ENCODE measurements at regions not wholly inside any gene's neighbourhood (a gene's known extent, or its start where the extent isn't known, plus 50 kb on each side); places are given as distances from the start of the nearest gene placed in this dataset.

DNA sequence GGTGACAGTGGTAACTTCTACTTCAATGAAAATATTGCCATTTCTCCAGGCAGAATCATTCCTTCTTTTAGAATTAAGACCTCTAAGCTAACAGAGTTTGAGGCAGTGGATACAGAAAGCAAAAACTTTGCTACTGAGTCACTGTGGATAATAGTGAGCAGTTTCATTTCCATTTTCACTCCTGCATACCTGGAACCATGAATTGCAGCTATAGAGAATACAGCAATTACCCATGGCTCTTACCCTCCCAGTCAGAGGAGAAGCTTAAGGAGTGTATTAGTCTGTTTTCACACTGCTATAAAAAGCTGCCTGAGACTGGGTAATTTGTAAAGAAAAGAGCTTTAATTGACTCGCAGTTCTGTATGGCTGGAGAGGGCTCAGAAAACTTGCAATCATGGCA, 531.4 kb upstream of the CNTNAP5 start:
- H3K27ac ChIP-seq (ENCODE audit: low read length), result peak overlapping the region; percentile 51
- peaks cover 5% of the 10 kb centered on the region; the same call in 1 of the 2 replicates for H3K4me1 ChIP-seq (ENCODE audit: low read length)
- no peak overlapping the region for H3K9ac ChIP-seq (ENCODE audit: low read length)
- H2AFZ ChIP-seq (ENCODE audit: low read length), result peak overlapping the region; percentile 19; the same call in 1 of the 2 replicates
- no peaks in the 10 kb centered on the region for H4K20me1 ChIP-seq (ENCODE audit: insufficient read depth, low read length)
- no peaks in the 10 kb centered on the region for H3K9me2 ChIP-seq (replicated peaks; ENCODE audit: insufficient read depth, low read length)
- H3K4me2 ChIP-seq (ENCODE audit: low read depth, low read length), result peak overlapping the region; percentile 48
- H3K79me2 ChIP-seq (ENCODE audit: low read length), result no peaks in the 10 kb centered on the region
- H3K27me3 ChIP-seq (replicated peaks; ENCODE audit: insufficient read depth, low read length), result no peaks in the 10 kb centered on the region
- H3K4me3 ChIP-seq (ENCODE audit: low read length), result peak overlapping the region; percentile 19; the same call in 1 of the 2 replicates
- peaks cover 15% of the 10 kb centered on the region for H3F3A ChIP-seq (ENCODE audit: insufficient read depth, low read length)
- no peaks in the 10 kb centered on the region for H3K9me3 ChIP-seq (replicated peaks; ENCODE audit: insufficient read depth, low read length)
- TF ChIP-seq, protein P1, sequence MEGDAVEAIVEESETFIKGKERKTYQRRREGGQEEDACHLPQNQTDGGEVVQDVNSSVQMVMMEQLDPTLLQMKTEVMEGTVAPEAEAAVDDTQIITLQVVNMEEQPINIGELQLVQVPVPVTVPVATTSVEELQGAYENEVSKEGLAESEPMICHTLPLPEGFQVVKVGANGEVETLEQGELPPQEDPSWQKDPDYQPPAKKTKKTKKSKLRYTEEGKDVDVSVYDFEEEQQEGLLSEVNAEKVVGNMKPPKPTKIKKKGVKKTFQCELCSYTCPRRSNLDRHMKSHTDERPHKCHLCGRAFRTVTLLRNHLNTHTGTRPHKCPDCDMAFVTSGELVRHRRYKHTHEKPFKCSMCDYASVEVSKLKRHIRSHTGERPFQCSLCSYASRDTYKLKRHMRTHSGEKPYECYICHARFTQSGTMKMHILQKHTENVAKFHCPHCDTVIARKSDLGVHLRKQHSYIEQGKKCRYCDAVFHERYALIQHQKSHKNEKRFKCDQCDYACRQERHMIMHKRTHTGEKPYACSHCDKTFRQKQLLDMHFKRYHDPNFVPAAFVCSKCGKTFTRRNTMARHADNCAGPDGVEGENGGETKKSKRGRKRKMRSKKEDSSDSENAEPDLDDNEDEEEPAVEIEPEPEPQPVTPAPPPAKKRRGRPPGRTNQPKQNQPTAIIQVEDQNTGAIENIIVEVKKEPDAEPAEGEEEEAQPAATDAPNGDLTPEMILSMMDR (IDR thresholded peaks at IDR 0.05; ENCODE audit: low read length), result no peak
- TF ChIP-seq EZH2phosphoT487 (IDR thresholded peaks at IDR 0.05; ENCODE audit: low read length) (no peak), EZH2 (optimal IDR thresholded peaks at IDR 0.05; ENCODE audit: low read depth, low read length) (no peak)
- DNase-seq, result peak; percentile 65
- H3K36me3 ChIP-seq (replicated peaks; ENCODE audit: insufficient read depth, low read length), result no peaks in the 10 kb centered on the region

DNA sequence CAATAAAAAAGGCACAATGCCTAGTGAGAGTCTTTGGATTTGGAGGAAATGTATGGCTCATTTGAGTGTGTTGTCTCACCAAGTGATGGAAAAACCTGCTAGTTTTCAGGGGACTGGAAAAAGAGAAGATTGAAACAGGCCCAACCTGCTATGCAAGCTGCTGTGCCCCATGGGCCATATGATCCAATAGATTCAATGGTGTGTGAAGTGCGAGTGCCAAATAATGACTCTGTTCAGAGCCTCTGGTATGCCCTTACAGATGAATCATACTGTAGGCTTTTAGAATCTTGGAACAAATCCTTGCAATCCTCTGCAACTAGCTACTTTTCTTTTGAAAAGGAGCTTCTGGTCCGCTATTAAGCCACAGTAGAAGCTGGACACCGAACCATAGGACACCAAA, 529.8 kb upstream of the CNTNAP5 start:
- Histone ChIP-seq H3K4me1 (ENCODE audit: low read length) (peaks cover 5% of the 10 kb centered on the region; the same call in 1 of the 2 replicates), H3K9ac (ENCODE audit: low read length) (no peak overlapping the region), H3K27ac (ENCODE audit: low read length) (no peak overlapping the region), H3K79me2 (ENCODE audit: low read length) (no peaks in the 10 kb centered on the region), H3F3A (ENCODE audit: insufficient read depth, low read length) (peaks cover 15% of the 10 kb centered on the region), H2AFZ (ENCODE audit: low read length) (no peak overlapping the region), H3K9me2 (replicated peaks; ENCODE audit: insufficient read depth, low read length) (no peaks in the 10 kb centered on the region), H3K4me2 (ENCODE audit: low read depth, low read length) (no peak overlapping the region), H3K4me3 (ENCODE audit: low read length) (no peak overlapping the region), H3K27me3 (replicated peaks; ENCODE audit: insufficient read depth, low read length) (no peaks in the 10 kb centered on the region), H4K20me1 (ENCODE audit: insufficient read depth, low read length) (no peaks in the 10 kb centered on the region), H3K36me3 (replicated peaks; ENCODE audit: insufficient read depth, low read length) (no peaks in the 10 kb centered on the region), H3K9me3 (replicated peaks; ENCODE audit: insufficient read depth, low read length) (no peaks in the 10 kb centered on the region)
- no peak for DNase-seq
- TF ChIP-seq EZH2 (optimal IDR thresholded peaks at IDR 0.05; ENCODE audit: low read depth, low read length) (no peak), EZH2phosphoT487 (IDR thresholded peaks at IDR 0.05; ENCODE audit: low read length) (no peak)
- TF ChIP-seq, protein P1 (IDR thresholded peaks at IDR 0.05; ENCODE audit: low read length), result no peak

DNA sequence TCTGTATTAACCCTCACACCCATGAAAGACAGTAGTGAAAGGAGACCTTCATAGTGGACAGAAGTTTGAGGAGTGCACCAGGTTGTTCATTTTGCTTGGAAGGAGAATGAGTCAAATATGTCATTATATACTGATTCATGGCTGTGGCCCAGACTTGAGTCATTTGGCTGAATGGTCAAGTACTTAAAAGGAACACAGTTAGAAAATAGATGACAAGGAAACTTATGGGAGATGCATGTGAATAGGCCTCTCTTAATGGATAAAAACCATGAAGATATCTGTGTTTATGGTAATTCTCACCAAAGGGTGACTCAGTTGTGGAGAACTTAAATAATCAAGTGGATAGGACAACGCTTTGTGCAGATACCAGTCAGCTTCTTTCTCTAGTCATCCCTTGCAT, 524.7 kb upstream of the CNTNAP5 start:
- H3K36me3 ChIP-seq (replicated peaks; ENCODE audit: insufficient read depth, low read length), result no peaks in the 10 kb centered on the region
- no peak overlapping the region for H3K27ac ChIP-seq (ENCODE audit: low read length)
- H3K9me3 ChIP-seq (replicated peaks; ENCODE audit: insufficient read depth, low read length), result no peaks in the 10 kb centered on the region
- H3K4me2 ChIP-seq (ENCODE audit: low read depth, low read length), result no peak overlapping the region
- H3K27me3 ChIP-seq (replicated peaks; ENCODE audit: insufficient read depth, low read length), result no peaks in the 10 kb centered on the region
- TF ChIP-seq EZH2phosphoT487 (IDR thresholded peaks at IDR 0.05; ENCODE audit: low read length) (no peak), EZH2 (optimal IDR thresholded peaks at IDR 0.05; ENCODE audit: low read depth, low read length) (no peak)
- TF ChIP-seq, protein P1 (IDR thresholded peaks at IDR 0.05; ENCODE audit: low read length), result no peak
- no peak overlapping the region for H2AFZ ChIP-seq (ENCODE audit: low read length)
- no peak overlapping the region for H3K4me3 ChIP-seq (ENCODE audit: low read length)
- no peak for DNase-seq
- no peaks in the 10 kb centered on the region for H3K9me2 ChIP-seq (replicated peaks; ENCODE audit: insufficient read depth, low read length)
- no peak overlapping the region for H3K9ac ChIP-seq (ENCODE audit: low read length)
- no peaks in the 10 kb centered on the region for H3K4me1 ChIP-seq (ENCODE audit: low read length)
- no peaks in the 10 kb centered on the region for H3F3A ChIP-seq (ENCODE audit: insufficient read depth, low read length)
- H3K79me2 ChIP-seq (ENCODE audit: low read length), result no peaks in the 10 kb centered on the region
- no peaks in the 10 kb centered on the region for H4K20me1 ChIP-seq (ENCODE audit: insufficient read depth, low read length)
